D341Med (cell line): ENCODE measurements at regions not wholly inside any gene's neighbourhood (a gene's known extent, or its start where the extent isn't known, plus 50 kb on each side); places are given as distances from the start of the nearest gene placed in this dataset.
A peak's percentile ranks its signal among the peaks of the same experiment; 100 is the strongest.
"Not testable (repeated sequence)": the region's sequence is repeated elsewhere in the genome, so short reads cannot be mapped to it uniquely, and the experiment has no call there.

Experiments used
- DNase-seq: peaks from one replicate; pipeline ENCODE4 v3.0.0; 2012; ENCODE audit warnings: low spot score

DNA sequence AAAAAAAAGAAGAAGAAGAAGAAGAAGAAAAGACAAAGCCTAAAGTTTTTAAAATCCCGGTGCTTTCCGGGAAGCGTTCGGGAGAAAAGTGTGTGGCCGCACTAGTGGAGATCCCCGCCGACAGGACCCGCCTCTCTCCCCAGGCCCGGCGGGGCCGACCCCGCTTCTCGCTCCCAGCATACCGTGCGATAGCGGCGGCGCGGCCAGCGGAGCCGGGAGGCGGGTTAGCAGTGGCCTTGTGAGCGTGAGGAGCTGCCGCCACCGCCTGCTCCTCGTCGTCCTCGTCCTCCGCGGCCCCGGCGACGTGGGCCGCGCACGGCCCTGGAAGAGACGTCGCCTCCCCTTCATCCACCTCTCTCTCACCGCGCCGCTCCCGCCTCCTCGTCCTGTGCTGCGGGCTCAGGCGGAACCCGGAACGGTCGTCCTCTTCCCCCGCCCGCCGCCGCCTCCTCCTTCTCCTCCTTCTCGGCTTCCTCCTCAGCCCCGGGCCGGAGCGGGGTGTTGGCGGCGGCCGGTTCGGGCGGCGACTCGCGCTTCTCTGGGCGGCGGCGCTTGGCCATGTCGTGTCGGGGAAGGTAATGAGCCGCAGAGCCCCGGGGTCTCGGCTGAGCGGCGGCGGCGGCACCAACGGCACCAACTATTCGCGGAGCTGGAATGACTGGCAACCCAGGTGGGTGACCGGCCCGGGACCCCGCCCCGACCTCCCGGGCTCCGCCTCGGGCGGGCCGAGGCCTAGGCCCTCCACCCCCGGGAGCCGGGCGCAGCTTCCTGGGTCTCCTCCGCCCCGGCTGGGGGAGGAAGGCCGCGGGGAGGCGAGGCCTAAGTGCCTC, 62.6 kb upstream of the CDR2 start:
- DNase-seq = peak; percentile 82

DNA sequence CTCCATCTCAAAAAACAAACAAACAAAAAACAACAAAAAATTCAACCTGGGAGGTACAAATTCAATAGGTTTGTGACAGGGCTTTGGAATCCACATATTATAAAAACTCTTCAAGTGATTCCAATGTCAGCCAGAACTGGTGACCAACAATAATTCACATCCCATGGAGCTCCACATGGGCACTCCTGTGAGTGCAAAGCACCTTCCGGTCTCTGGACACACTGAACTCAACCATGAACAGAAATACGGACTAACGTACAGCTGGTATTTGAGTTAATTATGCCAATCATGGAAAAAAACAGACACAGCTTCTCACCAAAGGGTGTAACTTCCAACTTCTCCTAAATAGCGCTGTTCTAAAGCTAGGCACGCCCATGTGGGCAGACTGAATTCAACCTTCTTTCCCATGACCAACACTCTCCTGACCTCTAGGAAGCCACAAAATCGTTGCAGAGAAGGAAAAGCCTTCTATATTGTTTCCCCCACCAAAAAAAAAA, 62.0 kb upstream of the CDR2 start:
- DNase-seq = not testable (repeated sequence)

DNA sequence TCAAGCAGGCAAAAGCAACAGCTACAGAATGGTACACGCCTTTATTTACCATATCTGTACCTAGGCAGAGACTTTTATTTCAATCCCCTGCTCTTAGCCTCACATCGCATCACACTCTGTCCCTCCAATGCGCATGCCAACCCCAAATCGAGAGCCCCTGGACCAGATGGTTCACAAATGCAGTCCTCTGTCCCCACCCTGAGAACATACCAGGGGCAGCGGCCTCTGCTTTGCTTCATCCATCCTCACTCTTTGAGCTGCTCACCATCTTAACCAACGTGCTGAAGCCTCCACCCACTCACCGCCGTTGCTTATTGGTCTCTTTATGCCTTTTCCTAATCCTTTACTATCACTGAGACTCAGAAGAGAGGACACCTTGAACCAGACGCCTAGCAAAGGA, 56.9 kb upstream of the CDR2 start:
- DNase-seq = not testable (repeated sequence)

DNA sequence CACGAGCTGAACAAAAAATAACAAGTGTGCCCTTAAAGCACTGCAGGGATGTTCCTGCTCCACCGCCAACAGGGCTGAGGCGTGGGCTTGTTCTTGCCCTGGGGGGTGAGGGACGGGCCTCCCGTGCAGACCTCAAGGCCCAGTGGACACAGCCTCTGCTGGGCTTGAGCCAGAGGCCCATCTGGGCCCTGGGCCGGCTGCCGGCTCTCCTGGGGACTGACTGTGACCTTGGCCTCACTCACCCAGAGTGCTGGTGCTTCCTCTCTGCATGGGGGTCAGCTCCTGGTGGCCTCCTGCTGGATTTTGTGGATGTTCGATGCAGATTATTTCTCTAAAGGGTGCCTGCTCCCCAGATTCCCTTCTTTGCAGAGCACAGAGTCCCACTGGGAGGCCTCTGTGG, 54.2 kb upstream of the CDR2 start:
- no peak for DNase-seq

DNA sequence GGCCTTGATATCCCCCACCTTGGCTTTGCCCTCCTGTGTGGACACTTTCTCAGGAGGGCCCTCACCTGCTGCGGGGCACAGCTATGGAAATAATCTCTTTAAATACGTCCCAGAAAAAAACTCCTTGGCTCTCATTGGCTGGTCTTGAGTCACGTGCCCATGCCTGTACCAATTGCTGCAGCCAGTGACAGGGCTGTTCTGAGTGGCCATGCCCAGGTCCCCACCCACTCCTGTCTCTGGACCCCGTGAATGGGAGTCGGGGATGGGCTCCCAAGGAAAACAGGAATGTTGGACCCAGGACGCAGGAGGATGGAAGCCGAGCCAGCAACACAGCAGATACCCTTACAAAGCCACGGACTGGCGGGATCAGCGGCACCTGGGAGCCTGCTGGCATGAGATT, 53.1 kb upstream of the CDR2 start:
- DNase-seq = no peak

DNA sequence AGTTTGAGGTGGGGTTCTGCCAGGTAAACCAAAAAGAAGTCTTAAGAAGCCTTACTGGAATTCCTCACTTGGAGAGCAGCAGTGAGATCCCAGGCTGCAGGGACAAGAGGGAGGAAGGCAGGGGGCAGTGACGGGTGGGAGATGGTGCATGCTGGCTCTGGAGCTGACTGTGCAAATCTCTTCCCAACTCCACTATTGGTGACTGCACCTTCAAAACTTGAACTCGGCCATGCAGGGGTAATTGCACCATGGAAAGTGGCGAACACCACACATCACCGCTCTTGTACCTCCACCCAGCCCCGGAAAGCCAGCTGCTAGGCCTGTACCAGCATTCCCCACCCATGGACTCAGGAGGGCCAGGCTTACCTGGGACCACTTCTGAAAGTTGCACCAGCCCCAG, 51.4 kb upstream of the CDR2 start:
- no peak for DNase-seq

DNA sequence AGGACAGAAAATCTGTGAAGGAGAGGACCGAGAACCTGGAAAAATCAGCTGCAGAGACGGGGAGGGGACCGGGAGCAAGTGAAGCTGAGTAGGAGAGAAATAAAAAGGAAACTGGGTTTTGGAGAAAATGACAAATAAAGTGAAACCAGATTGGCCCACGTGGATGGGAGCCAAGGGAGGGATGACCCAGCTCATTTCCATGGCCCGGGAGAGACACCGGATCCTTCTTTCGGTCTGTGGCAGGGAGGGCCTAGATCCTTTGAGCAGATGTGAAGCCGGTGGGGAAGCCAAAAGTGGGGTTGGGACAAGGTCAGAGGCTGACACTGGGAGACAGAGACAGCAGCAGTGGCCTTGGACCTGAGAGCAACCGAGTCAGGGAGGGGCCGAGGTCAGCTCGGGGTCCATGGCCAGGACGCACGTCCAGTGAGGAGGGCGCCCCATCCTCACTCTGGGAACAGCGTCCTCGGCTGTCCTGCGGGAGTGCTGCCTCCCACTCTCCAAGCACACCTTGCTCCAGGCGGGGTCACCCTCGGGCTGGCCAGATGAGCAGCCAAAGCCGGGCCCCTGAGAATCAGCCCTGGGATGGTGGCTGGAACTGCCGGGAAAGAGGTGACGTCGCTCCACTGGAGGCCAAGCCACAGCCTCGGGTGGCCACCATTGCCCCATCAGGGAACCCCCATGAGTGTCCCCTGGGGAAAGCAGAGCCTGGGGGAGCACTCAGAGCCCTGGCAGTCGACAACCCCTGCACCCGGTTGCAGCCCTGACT, 50.8 kb upstream of the CDR2 start:
- no peak for DNase-seq

DNA sequence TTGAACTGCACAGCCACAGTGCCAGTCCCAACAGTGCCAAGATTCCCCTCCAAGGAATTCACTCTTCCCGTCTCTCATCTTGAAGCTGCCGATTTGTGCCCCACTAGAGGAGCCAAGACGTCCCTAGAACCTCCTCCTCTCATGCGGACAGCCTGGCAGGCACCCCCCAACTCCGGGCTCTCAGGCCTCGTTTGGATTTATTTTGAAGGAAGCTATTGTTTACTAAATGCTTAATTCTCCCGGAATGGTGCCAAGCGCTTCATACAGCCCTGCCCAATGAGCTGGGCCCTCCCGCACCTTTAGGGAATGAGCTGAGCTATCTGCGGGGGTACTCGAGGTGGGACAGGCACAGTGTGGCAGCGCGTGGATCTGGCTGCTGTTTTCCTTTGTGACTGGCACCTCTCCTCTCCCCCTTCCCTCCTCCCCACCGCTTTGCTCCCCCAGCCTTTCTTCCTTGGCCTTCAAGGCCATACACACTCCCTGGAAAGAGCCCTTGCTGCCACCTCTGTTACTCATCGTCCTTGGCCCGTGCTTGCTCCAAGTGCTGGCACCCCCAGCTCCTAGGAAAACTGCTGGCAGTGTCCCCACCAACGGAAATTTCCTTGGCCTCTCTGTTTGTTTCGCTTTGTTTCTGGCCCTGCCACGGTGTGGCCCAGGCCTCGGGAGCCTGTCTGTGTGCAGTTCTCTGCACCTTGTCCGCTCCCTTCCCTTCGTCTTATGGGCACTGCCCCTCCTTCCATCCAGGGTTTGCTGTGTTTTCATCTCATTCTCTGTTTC, 49.9 kb upstream of the CDR2 start:
- DNase-seq = no peak
